ENCODE measurements at regions not wholly inside any gene's neighbourhood (a gene's known extent, or its start where the extent isn't known, plus 50 kb on each side); places are given as distances from the start of the nearest gene placed in this dataset.
A peak's percentile ranks its signal among the peaks of the same experiment; 100 is the strongest.
"Not testable (repeated sequence)": the region's sequence is repeated elsewhere in the genome, so short reads cannot be mapped to it uniquely, and the experiment has no call there.

GRCh38 chr7:21330462-21331178 is 97.3 kb upstream of the SP4 start:
- 80 to 100% methylated on average over 1 to 8 of the region's 31 CpGs for WGBS, 2 donors (ENCODE audit: low coverage in 1 of 2)
- Histone ChIP-seq H3K4me1 (no peaks in the 10 kb centered on the region), H3K27ac (no peak overlapping the region), H3K9me3 (no peaks in the 10 kb centered on the region), H3K4me3 (no peak overlapping the region), H3K27me3 (no peaks in the 10 kb centered on the region), H3K36me3 (no peaks in the 10 kb centered on the region)
- TF ChIP-seq POLR2AphosphoS5 (IDR thresholded peaks at IDR 0.05) (no peak), CTCF (IDR thresholded peaks at IDR 0.05) (no peak), EP300 (IDR thresholded peaks at IDR 0.05) (no peak), POLR2A (IDR thresholded peaks at IDR 0.05) (no peak)
- peak; percentile 31 for ATAC-seq

GRCh38 chr7:21334906-21335305 is 93.0 kb upstream of the SP4 start:
- TF ChIP-seq EP300 (IDR thresholded peaks at IDR 0.05) (no peak), POLR2AphosphoS5 (IDR thresholded peaks at IDR 0.05) (no peak), POLR2A (IDR thresholded peaks at IDR 0.05) (no peak), CTCF (IDR thresholded peaks at IDR 0.05) (no peak)
- WGBS, 2 donors (ENCODE audit: low coverage in 1 of 2) = 100% methylated on average over 1 of the region's 1 CpG; no CpG with 5 or more reads in 1 of the 2 donors
- no peaks in the 10 kb centered on the region for H3K27me3 ChIP-seq
- ATAC-seq = no peak
- H3K36me3 ChIP-seq = no peaks in the 10 kb centered on the region
- H3K9me3 ChIP-seq = no peaks in the 10 kb centered on the region
- H3K27ac ChIP-seq = no peak overlapping the region
- H3K4me1 ChIP-seq = no peaks in the 10 kb centered on the region
- no peak overlapping the region for H3K4me3 ChIP-seq

DNA sequence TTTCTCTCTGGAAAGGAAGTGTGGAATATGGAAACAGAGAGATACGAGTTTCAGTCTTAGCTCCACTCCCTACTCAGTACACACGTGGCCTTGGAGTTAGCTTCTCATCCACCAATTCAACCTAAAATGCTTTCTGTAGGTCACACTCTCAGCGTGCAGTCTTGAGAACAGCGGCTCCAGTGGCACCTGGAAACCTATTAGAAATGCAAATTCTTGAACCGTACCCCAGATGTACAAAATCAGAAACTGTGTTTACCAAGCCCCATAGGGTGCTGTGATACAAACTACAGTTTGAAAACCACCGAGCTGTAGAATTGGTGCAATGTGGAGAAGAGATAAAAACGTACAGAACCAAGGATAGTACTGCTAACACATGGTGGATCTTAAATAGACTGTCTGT is 91.1 kb upstream of the SP4 start:
- Histone ChIP-seq H3K9me3 (peaks cover 0 to 4% (median 0%) of the 10 kb centered on the region in 3 donors), H3K27ac (no peak overlapping the region), H3K36me3 (no peaks in the 10 kb centered on the region), H3K4me1 (no peaks in the 10 kb centered on the region), H3K27me3 (no peaks in the 10 kb centered on the region), H3K4me3 (no peak overlapping the region)
- TF ChIP-seq CTCF (IDR thresholded peaks at IDR 0.05) = no peak
- TF ChIP-seq POLR2A (IDR thresholded peaks at IDR 0.05) = no peak
- no peak for TF ChIP-seq POLR2AphosphoS5 (IDR thresholded peaks at IDR 0.05)
- TF ChIP-seq EP300 (IDR thresholded peaks at IDR 0.05) = no peak
- 80 to 91% methylated on average over 4 to 7 of the region's 7 CpGs for WGBS, 2 donors (ENCODE audit: low coverage in 1 of 2)
- ATAC-seq = no peak

- peaks cover 0 to 4% (median 0%) of the 10 kb centered on the region in 3 donors for H3K9me3 ChIP-seq
Observed at GRCh38 chr7:21338728-21339164, 89.1 kb upstream of the SP4 start.

GRCh38 chr7:21344900-21345299 is 83.0 kb upstream of the SP4 start:
- ATAC-seq, H3K9me3 ChIP-seq, H3K4me1 ChIP-seq, H3K27me3 ChIP-seq, H3K27ac ChIP-seq, H3K36me3 ChIP-seq, H3K4me3 ChIP-seq: not testable (repeated sequence)
- WGBS, 2 donors (ENCODE audit: low coverage in 1 of 2) = 18% methylated on average over 4 of the region's 7 CpGs; no CpG with 5 or more reads in 1 of the 2 donors

More at GRCh38 chr7:21338728-21339164, 89.1 kb upstream of the SP4 start:
- no peaks in the 10 kb centered on the region for H3K36me3 ChIP-seq
- H3K27ac ChIP-seq = no peak overlapping the region
- no peaks in the 10 kb centered on the region for H3K27me3 ChIP-seq
- no peaks in the 10 kb centered on the region for H3K4me1 ChIP-seq
- no peak for ATAC-seq
- H3K4me3 ChIP-seq = no peak overlapping the region
- no peak for TF ChIP-seq EP300 (IDR thresholded peaks at IDR 0.05)
- no peak for TF ChIP-seq CTCF (IDR thresholded peaks at IDR 0.05)
- no peak for TF ChIP-seq POLR2AphosphoS5 (IDR thresholded peaks at IDR 0.05)
- TF ChIP-seq POLR2A (IDR thresholded peaks at IDR 0.05) = no peak
- WGBS, 2 donors (ENCODE audit: low coverage in 1 of 2) = 55 to 72% methylated on average over 4 of the region's 4 CpGs

Measured in gastroesophageal sphincter (tissue), 4 donors.